K562 (cell line): ENCODE measurements at regions not wholly inside any gene's neighbourhood (a gene's known extent, or its start where the extent isn't known, plus 50 kb on each side); places are given as distances from the start of the nearest gene placed in this dataset.

Source experiments
- CHD1 ChIP-seq: fragments of 200-600 bp; sonication (generic); IDR thresholded peaks from one replicate; pipeline ENCODE4 v1.6.1; 2012; ENCODE audit warnings: mild to moderate bottlenecking, moderate library complexity, low read length, inconsistent platforms
- FOXM1 ChIP-seq, 2 experiments: fragments of 450-650 bp in 1 of 2; sonication (generic) in 1 of 2; formaldehyde crosslinking in 1 of 2; IDR thresholded peaks; 2 replicates each; pipeline versions ENCODE4 v1.6.1 to v1.9.0; 2017 to 2022; ENCODE audit warnings: low read depth in 2 of 2, mild to moderate bottlenecking in 2 of 2, missing genetic modification reagents in 1 of 2, moderate library complexity in 1 of 2
- HCFC1 ChIP-seq: IDR thresholded peaks from 2 replicates; pipeline ENCODE4 v1.6.1; 2012; ENCODE audit warnings: low read depth, low read length, improper control_type of control experiment
- KLF6 ChIP-seq: fragments of 250-450 bp; sonication (Bioruptor Pico); IDR thresholded peaks from 2 replicates; pipeline ENCODE4 v1.4.0; 2020; ENCODE audit warnings: mild to moderate bottlenecking, moderate library complexity, borderline replicate concordance
- LEF1 ChIP-seq: fragments of 450-650 bp; IDR thresholded peaks from 2 replicates; pipeline ENCODE4 v1.6.1; 2016; ENCODE audit warnings: mild to moderate bottlenecking
- MCM3 ChIP-seq: fragments of 450-650 bp; IDR thresholded peaks from 2 replicates; pipeline ENCODE4 v1.6.1; 2016
- SNRNP70 ChIP-seq: fragments of 200-400 bp; formaldehyde crosslinking; optimal IDR thresholded peaks from 2 replicates; pipeline ENCODE3; 2017; ENCODE audit warnings: low read depth, low read length
- TBP ChIP-seq: optimal IDR thresholded peaks from 2 replicates; pipeline ENCODE3; 2011; ENCODE audit warnings: low read depth, low read length, improper control_type of control experiment
- TEAD4 ChIP-seq, 2 experiments: sonication (generic) in 1 of 2; formaldehyde crosslinking in 1 of 2; IDR thresholded peaks; 2 replicates each; pipeline versions ENCODE4 v1.6.1 to v1.8.0; 2012 to 2022; ENCODE audit warnings: borderline replicate concordance in 1 of 2, inconsistent platforms in 1 of 2, low read length in 1 of 2, mild to moderate bottlenecking in 1 of 2, missing genetic modification reagents in 1 of 2
- TF ChIP-seq, protein P1 (sequence below), 3 experiments: IDR thresholded peaks in 2 of 3; conservative IDR thresholded peaks in 1 of 3; 2 replicates each; pipeline ENCODE4 v1.5.1; 2011 to 2012; ENCODE audit warnings: low read length in 3 of 3, mild to moderate bottlenecking in 3 of 3, control low read depth in 2 of 3, improper control_type of control experiment in 1 of 3, inconsistent platforms in 1 of 3, low read depth in 1 of 3, mixed read lengths in 1 of 3, moderate library complexity in 1 of 3; ENCODE audit not compliant: insufficient read depth in 2 of 3
- TF ChIP-seq, protein P2 (sequence below): sonication (generic); formaldehyde crosslinking; IDR thresholded peaks from 2 replicates; pipeline ENCODE4 v1.8.0; 2022; ENCODE audit warnings: missing genetic modification reagents, mild to moderate bottlenecking, borderline replicate concordance
- TF ChIP-seq, protein P3 (sequence below): sonication (generic); formaldehyde crosslinking; IDR thresholded peaks from 2 replicates; pipeline ENCODE4 v1.5.0; 2020; ENCODE audit warnings: missing genetic modification reagents
- TF ChIP-seq, protein P4 (sequence below): fragments of 250-450 bp; sonication (Bioruptor Pico); IDR thresholded peaks from 2 replicates; pipeline ENCODE4 v1.8.0; 2021; ENCODE audit warnings: borderline replicate concordance, mild to moderate bottlenecking, moderate library complexity; ENCODE audit not compliant: poor library complexity, severe bottlenecking
- TF ChIP-seq, protein P5 (sequence below), 2 experiments: fragments of 450-650 bp; formaldehyde crosslinking in 1 of 2; IDR thresholded peaks; 2 replicates each; pipeline versions ENCODE4 v1.4.0 to v1.6.1; 2014 to 2020; ENCODE audit warnings: mild to moderate bottlenecking in 2 of 2, borderline replicate concordance in 1 of 2, low read depth in 1 of 2

DNA sequence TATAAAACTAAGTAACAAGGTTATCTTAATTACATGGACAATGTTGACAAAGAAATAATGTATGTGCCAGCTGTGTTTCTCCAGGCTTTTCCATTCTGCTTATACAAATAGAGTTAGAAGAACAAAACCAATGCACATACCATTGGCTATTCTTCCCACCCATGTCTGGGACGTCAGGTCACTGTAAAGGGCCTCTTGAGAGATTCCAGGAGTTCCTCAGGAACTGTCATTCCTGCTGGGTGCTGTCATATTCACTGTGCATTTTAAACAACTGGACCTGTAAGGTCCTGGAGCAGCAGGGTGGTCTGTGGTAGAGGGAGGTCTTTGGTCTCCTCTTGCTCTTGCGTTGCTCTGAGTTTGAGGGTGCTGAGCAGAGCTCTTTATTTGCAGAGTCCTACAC is 74.6 kb upstream of the AP1S2 start:
- TF ChIP-seq FOXM1 (IDR thresholded peaks at IDR 0.05; ENCODE audit: low read depth), result no peak
- TF ChIP-seq FOXM1 (CRISPR knock-in tag; IDR thresholded peaks at IDR 0.05; ENCODE audit: low read depth), result no peak
- no peak for TF ChIP-seq TEAD4 (IDR thresholded peaks at IDR 0.05; ENCODE audit: low read length)
- TF ChIP-seq TEAD4 (CRISPR knock-in tag; IDR thresholded peaks at IDR 0.05; ENCODE audit: borderline replicate concordance), result no peak
- TF ChIP-seq MCM3, result no peak
- TF ChIP-seq, protein P1, sequence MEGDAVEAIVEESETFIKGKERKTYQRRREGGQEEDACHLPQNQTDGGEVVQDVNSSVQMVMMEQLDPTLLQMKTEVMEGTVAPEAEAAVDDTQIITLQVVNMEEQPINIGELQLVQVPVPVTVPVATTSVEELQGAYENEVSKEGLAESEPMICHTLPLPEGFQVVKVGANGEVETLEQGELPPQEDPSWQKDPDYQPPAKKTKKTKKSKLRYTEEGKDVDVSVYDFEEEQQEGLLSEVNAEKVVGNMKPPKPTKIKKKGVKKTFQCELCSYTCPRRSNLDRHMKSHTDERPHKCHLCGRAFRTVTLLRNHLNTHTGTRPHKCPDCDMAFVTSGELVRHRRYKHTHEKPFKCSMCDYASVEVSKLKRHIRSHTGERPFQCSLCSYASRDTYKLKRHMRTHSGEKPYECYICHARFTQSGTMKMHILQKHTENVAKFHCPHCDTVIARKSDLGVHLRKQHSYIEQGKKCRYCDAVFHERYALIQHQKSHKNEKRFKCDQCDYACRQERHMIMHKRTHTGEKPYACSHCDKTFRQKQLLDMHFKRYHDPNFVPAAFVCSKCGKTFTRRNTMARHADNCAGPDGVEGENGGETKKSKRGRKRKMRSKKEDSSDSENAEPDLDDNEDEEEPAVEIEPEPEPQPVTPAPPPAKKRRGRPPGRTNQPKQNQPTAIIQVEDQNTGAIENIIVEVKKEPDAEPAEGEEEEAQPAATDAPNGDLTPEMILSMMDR (IDR thresholded peaks at IDR 0.05 in 2 of 3, conservative IDR thresholded peaks at IDR 0.05 in 1 of 3; ENCODE audit: insufficient read depth in 2 of 3, low read depth in 1 of 3, low read length in 3 of 3), result no peak
- TF ChIP-seq SNRNP70, result no peak
- TF ChIP-seq KLF6, result no peak
- TF ChIP-seq, protein P2, sequence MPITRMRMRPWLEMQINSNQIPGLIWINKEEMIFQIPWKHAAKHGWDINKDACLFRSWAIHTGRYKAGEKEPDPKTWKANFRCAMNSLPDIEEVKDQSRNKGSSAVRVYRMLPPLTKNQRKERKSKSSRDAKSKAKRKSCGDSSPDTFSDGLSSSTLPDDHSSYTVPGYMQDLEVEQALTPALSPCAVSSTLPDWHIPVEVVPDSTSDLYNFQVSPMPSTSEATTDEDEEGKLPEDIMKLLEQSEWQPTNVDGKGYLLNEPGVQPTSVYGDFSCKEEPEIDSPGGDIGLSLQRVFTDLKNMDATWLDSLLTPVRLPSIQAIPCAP (CRISPR knock-in tag), result no peak
- TF ChIP-seq CHD1, result no peak
- TF ChIP-seq, protein P3, sequence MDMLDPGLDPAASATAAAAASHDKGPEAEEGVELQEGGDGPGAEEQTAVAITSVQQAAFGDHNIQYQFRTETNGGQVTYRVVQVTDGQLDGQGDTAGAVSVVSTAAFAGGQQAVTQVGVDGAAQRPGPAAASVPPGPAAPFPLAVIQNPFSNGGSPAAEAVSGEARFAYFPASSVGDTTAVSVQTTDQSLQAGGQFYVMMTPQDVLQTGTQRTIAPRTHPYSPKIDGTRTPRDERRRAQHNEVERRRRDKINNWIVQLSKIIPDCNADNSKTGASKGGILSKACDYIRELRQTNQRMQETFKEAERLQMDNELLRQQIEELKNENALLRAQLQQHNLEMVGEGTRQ (CRISPR knock-in tag), result no peak
- TF ChIP-seq, protein P4, sequence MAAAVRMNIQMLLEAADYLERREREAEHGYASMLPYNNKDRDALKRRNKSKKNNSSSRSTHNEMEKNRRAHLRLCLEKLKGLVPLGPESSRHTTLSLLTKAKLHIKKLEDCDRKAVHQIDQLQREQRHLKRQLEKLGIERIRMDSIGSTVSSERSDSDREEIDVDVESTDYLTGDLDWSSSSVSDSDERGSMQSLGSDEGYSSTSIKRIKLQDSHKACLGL (CRISPR knock-in tag), result no peak
- TF ChIP-seq HCFC1, result no peak
- no peak for TF ChIP-seq TBP
- TF ChIP-seq, protein P5, sequence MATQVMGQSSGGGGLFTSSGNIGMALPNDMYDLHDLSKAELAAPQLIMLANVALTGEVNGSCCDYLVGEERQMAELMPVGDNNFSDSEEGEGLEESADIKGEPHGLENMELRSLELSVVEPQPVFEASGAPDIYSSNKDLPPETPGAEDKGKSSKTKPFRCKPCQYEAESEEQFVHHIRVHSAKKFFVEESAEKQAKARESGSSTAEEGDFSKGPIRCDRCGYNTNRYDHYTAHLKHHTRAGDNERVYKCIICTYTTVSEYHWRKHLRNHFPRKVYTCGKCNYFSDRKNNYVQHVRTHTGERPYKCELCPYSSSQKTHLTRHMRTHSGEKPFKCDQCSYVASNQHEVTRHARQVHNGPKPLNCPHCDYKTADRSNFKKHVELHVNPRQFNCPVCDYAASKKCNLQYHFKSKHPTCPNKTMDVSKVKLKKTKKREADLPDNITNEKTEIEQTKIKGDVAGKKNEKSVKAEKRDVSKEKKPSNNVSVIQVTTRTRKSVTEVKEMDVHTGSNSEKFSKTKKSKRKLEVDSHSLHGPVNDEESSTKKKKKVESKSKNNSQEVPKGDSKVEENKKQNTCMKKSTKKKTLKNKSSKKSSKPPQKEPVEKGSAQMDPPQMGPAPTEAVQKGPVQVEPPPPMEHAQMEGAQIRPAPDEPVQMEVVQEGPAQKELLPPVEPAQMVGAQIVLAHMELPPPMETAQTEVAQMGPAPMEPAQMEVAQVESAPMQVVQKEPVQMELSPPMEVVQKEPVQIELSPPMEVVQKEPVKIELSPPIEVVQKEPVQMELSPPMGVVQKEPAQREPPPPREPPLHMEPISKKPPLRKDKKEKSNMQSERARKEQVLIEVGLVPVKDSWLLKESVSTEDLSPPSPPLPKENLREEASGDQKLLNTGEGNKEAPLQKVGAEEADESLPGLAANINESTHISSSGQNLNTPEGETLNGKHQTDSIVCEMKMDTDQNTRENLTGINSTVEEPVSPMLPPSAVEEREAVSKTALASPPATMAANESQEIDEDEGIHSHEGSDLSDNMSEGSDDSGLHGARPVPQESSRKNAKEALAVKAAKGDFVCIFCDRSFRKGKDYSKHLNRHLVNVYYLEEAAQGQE (IDR thresholded peaks at IDR 0.05; ENCODE audit: borderline replicate concordance), result no peak
- TF ChIP-seq, protein P5 (CRISPR knock-in tag; IDR thresholded peaks at IDR 0.05; ENCODE audit: low read depth), result no peak
- no peak for TF ChIP-seq LEF1
